GM12891 (cell line): ENCODE measurements at regions not wholly inside any gene's neighbourhood (a gene's known extent, or its start where the extent isn't known, plus 50 kb on each side); places are given as distances from the start of the nearest gene placed in this dataset.

ENCODE experiments used
- PAX5 ChIP-seq: IDR thresholded peaks from 2 replicates; pipeline ENCODE4 v1.6.1; 2011; ENCODE audit warnings: low read length, moderate library complexity, mild to moderate bottlenecking; ENCODE audit not compliant: insufficient read depth, severe bottlenecking
- POLR2A ChIP-seq: IDR thresholded peaks from 2 replicates; pipeline ENCODE4 v1.6.1; 2011; ENCODE audit warnings: low read depth, low read length, control low read depth
- POLR2AphosphoS5 ChIP-seq: IDR thresholded peaks from 2 replicates; pipeline ENCODE4 v1.6.1; 2011; ENCODE audit warnings: low read depth, low read length, control low read depth
- POU2F2 ChIP-seq: IDR thresholded peaks from 2 replicates; pipeline ENCODE4 v1.6.1; 2011; ENCODE audit warnings: low read depth, mild to moderate bottlenecking, control low read depth, low read length, moderate library complexity
- SPI1 ChIP-seq: IDR thresholded peaks from 2 replicates; pipeline ENCODE4 v1.6.1; 2011; ENCODE audit warnings: low read depth, low read length, control low read depth
- TAF1 ChIP-seq: IDR thresholded peaks from 2 replicates; pipeline ENCODE4 v1.6.1; 2011; ENCODE audit warnings: low read depth, low read length, control low read depth

- TF ChIP-seq POLR2A (no peak), TAF1 (no peak), POLR2AphosphoS5 (no peak), SPI1 (no peak), PAX5 (no peak), POU2F2 (no peak)
Measured at GRCh38 chr1:65725064-65725463, 67.6 kb upstream of the PDE4B start.
